ENCODE measurements at regions not wholly inside any gene's neighbourhood (a gene's known extent, or its start where the extent isn't known, plus 50 kb on each side); places are given as distances from the start of the nearest gene placed in this dataset.

- in situ Hi-C loops (cut with HindIII; ENCODE audit: low pct_ligation_motif_present, low pct_unique_long_range_greater_than_20kb, low sequenced_read_pairs): no loop called here
- no peak for DNase-seq
Measured at GRCh38 chr3:88209356-88209755, 59.6 kb downstream of the C3orf38 start.

GRCh38 chr3:88211096-88211890 is 61.5 kb downstream of the C3orf38 start:
- no peak for DNase-seq
- in situ Hi-C loops (cut with HindIII; ENCODE audit: low pct_ligation_motif_present, low pct_unique_long_range_greater_than_20kb, low sequenced_read_pairs): no loop called here

- in situ Hi-C loops (cut with HindIII; ENCODE audit: low pct_ligation_motif_present, low pct_unique_long_range_greater_than_20kb, low sequenced_read_pairs): no loop called here
- peak; percentile 56 for DNase-seq
Measured at GRCh38 chr3:88219138-88219792, 69.5 kb downstream of the C3orf38 start.

- DNase-seq: no peak
- in situ Hi-C loops (cut with HindIII; ENCODE audit: low pct_ligation_motif_present, low pct_unique_long_range_greater_than_20kb, low sequenced_read_pairs): no loop called here
Measured at GRCh38 chr3:88220126-88220525, 70.4 kb downstream of the C3orf38 start.

GRCh38 chr3:88221726-88222125 is 72.0 kb downstream of the C3orf38 start:
- in situ Hi-C loops (cut with HindIII; ENCODE audit: low pct_ligation_motif_present, low pct_unique_long_range_greater_than_20kb, low sequenced_read_pairs): no loop called here
- DNase-seq: no peak

- in situ Hi-C loops (cut with HindIII; ENCODE audit: low pct_ligation_motif_present, low pct_unique_long_range_greater_than_20kb, low sequenced_read_pairs): no loop called here
- DNase-seq: no peak
Measured at GRCh38 chr3:88222343-88222742, 72.6 kb downstream of the C3orf38 start.

- in situ Hi-C loops (cut with HindIII; ENCODE audit: low pct_ligation_motif_present, low pct_unique_long_range_greater_than_20kb, low sequenced_read_pairs): no loop called here
- DNase-seq: no peak
Measured at GRCh38 chr3:88225326-88226008, 75.7 kb downstream of the C3orf38 start.

- in situ Hi-C loops (cut with HindIII; ENCODE audit: low pct_ligation_motif_present, low pct_unique_long_range_greater_than_20kb, low sequenced_read_pairs): no loop called here
- no peak for DNase-seq
Measured at GRCh38 chr3:88226910-88227309, 77.2 kb downstream of the C3orf38 start.

GRCh38 chr3:88230638-88231037 is 80.9 kb downstream of the C3orf38 start:
- in situ Hi-C loops (cut with HindIII; ENCODE audit: low pct_ligation_motif_present, low pct_unique_long_range_greater_than_20kb, low sequenced_read_pairs): no loop called here
- DNase-seq: no peak

GRCh38 chr3:88231207-88231606 is 81.4 kb downstream of the C3orf38 start:
- in situ Hi-C loops (cut with HindIII; ENCODE audit: low pct_ligation_motif_present, low pct_unique_long_range_greater_than_20kb, low sequenced_read_pairs): no loop called here
- DNase-seq: no peak

- in situ Hi-C loops (cut with HindIII; ENCODE audit: low pct_ligation_motif_present, low pct_unique_long_range_greater_than_20kb, low sequenced_read_pairs): no loop called here
- DNase-seq: no peak
Measured at GRCh38 chr3:88231632-88232031, 81.9 kb downstream of the C3orf38 start.

- no peak for DNase-seq
- in situ Hi-C loops (cut with HindIII; ENCODE audit: low pct_ligation_motif_present, low pct_unique_long_range_greater_than_20kb, low sequenced_read_pairs): no loop called here
Measured at GRCh38 chr3:88235102-88235501, 85.3 kb downstream of the C3orf38 start.

GRCh38 chr3:88239870-88240269 is 90.1 kb downstream of the C3orf38 start:
- in situ Hi-C loops (cut with HindIII; ENCODE audit: low pct_ligation_motif_present, low pct_unique_long_range_greater_than_20kb, low sequenced_read_pairs): no loop called here
- DNase-seq: no peak

- in situ Hi-C loops (cut with HindIII; ENCODE audit: low pct_ligation_motif_present, low pct_unique_long_range_greater_than_20kb, low sequenced_read_pairs): no loop called here
- no peak for DNase-seq
Measured at GRCh38 chr3:88248658-88249057, 98.9 kb downstream of the C3orf38 start.

GRCh38 chr3:88259045-88259444 is 109.3 kb downstream of the C3orf38 start:
- in situ Hi-C loops (cut with HindIII; ENCODE audit: low pct_ligation_motif_present, low pct_unique_long_range_greater_than_20kb, low sequenced_read_pairs): no loop called here
- no peak for DNase-seq

GRCh38 chr3:88262527-88262926 is 112.8 kb downstream of the C3orf38 start:
- no peak for DNase-seq
- in situ Hi-C loops (cut with HindIII; ENCODE audit: low pct_ligation_motif_present, low pct_unique_long_range_greater_than_20kb, low sequenced_read_pairs): no loop called here

- no peak for DNase-seq
- in situ Hi-C loops (cut with HindIII; ENCODE audit: low pct_ligation_motif_present, low pct_unique_long_range_greater_than_20kb, low sequenced_read_pairs): no loop called here
Measured at GRCh38 chr3:88263417-88264100, 113.8 kb downstream of the C3orf38 start.

- in situ Hi-C loops (cut with HindIII; ENCODE audit: low pct_ligation_motif_present, low pct_unique_long_range_greater_than_20kb, low sequenced_read_pairs): no loop called here
- no peak for DNase-seq
Measured at GRCh38 chr3:88267441-88267840, 117.7 kb downstream of the C3orf38 start.

- no peak for DNase-seq
- in situ Hi-C loops (cut with HindIII; ENCODE audit: low pct_ligation_motif_present, low pct_unique_long_range_greater_than_20kb, low sequenced_read_pairs): no loop called here
Measured at GRCh38 chr3:88267847-88268246, 118.1 kb downstream of the C3orf38 start.
